ENCODE measurements at regions not wholly inside any gene's neighbourhood (a gene's known extent, or its start where the extent isn't known, plus 50 kb on each side); places are given as distances from the start of the nearest gene placed in this dataset.

GRCh38 chr2:71895320-71896161 is 252.1 kb downstream of the CYP26B1 start:
- no peak overlapping the region for H4K8ac ChIP-seq (ENCODE audit: low read depth, low read length)
- no peak overlapping the region for H3K27ac ChIP-seq (ENCODE audit: low read depth, low read length)
- H4K12ac ChIP-seq (ENCODE audit: low read depth, low read length), result no peak overlapping the region
- H2BK120ac ChIP-seq (ENCODE audit: insufficient read depth, low read length, poor library complexity), result no peak overlapping the region
- no peak overlapping the region for H4K91ac ChIP-seq (ENCODE audit: low read depth, low read length)
- no peaks in the 10 kb centered on the region for H3K9me3 ChIP-seq (ENCODE audit: insufficient read depth, low read depth, low read length)
- no peaks in the 10 kb centered on the region for H3K79me1 ChIP-seq (ENCODE audit: low read length)
- no CpG with 5 or more reads among the region's 10 CpGs for WGBS (ENCODE audit: extremely low coverage, insufficient coverage, insufficient read length)
- H3K27me3 ChIP-seq (ENCODE audit: insufficient read depth, low read length), result no peaks in the 10 kb centered on the region
- H3K4me2 ChIP-seq (ENCODE audit: low read length), result no peak overlapping the region
- H3K18ac ChIP-seq (ENCODE audit: low read length), result no peak overlapping the region
- H2BK5ac ChIP-seq (ENCODE audit: low read depth, low read length, poor library complexity), result no peak overlapping the region
- H3K36me3 ChIP-seq (ENCODE audit: control insufficient read depth in 1 of 2, insufficient read depth in 2 of 2, low read length in 2 of 2), result no peaks in the 10 kb centered on the region
- H2AK5ac ChIP-seq (ENCODE audit: low read length), result no peak overlapping the region
- peaks cover 7 to 10% of the 10 kb centered on the region in 2 experiments for H3K4me1 ChIP-seq (ENCODE audit: control insufficient read depth in 1 of 2, insufficient read depth in 2 of 2, low read length in 2 of 2)
- H3K9ac ChIP-seq (ENCODE audit: low read length), result no peak overlapping the region
- DNase-seq, result peak; percentile 84 to 86
- H3K23ac ChIP-seq (ENCODE audit: low read length), result no peak overlapping the region
- no peak overlapping the region for H3K4ac ChIP-seq (ENCODE audit: low read depth, low read length)
- no peak overlapping the region for H3K14ac ChIP-seq (ENCODE audit: low read length)
- H2AFZ ChIP-seq (ENCODE audit: insufficient read depth, low read length, poor library complexity), result no peak overlapping the region
- H2BK12ac ChIP-seq (ENCODE audit: low read length), result no peak overlapping the region
- no peaks in the 10 kb centered on the region for H3K79me2 ChIP-seq (ENCODE audit: control insufficient read depth, insufficient read depth, low read length, poor library complexity)
- no peak overlapping the region for H3K4me3 ChIP-seq (ENCODE audit: low read depth, low read length)

DNA sequence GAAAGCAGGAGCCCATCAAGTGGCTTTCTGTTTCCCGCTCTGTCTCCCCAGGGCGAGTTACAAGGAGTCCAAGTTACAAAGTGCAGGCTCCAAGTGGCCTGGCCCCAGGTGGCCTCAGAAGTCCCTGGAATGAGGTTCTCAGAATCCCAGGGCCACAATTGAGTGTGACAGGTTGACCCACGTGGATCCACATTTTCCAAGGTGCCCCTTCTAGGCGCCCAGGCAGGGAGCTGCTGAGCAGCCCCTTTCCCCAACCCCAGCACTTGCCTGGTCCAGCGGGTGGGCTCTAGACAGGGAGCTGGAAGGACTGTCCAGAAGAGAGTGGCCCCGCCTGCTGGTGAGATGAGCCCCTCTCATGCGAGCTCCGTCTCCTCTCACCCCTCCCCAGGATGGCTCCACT is 253.4 kb downstream of the CYP26B1 start:
- no peak overlapping the region for H2BK12ac ChIP-seq (ENCODE audit: low read length)

DNA sequence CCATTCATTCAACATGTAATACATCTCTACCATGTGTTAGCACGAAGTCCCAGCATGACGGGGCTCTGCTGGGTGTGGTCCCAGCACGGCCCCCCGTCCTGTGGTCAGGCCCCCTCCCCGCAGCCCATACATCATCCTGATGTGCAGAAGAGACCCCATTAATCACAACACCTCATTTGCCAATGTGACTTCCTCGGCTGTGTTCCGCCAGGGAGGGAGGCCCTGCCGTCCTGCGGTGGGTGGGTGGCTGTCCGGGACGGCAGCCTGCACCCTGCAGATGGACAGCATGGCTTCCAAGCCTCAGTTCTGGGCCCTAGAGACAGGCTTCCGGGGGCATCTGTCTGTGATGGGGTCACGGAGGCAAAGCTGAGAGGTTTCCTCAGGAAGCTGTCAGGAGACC is 254.0 kb downstream of the CYP26B1 start:
- Histone ChIP-seq H3K79me2 (ENCODE audit: control insufficient read depth, insufficient read depth, low read length, poor library complexity) (no peaks in the 10 kb centered on the region), H2BK5ac (ENCODE audit: low read depth, low read length, poor library complexity) (no peak overlapping the region), H3K18ac (ENCODE audit: low read length) (no peak overlapping the region), H3K4me3 (ENCODE audit: low read depth, low read length) (no peak overlapping the region), H3K36me3 (ENCODE audit: control insufficient read depth in 1 of 2, insufficient read depth in 2 of 2, low read length in 2 of 2) (no peaks in the 10 kb centered on the region), H4K91ac (ENCODE audit: low read depth, low read length) (no peak overlapping the region), H3K23ac (ENCODE audit: low read length) (no peak overlapping the region), H3K9ac (ENCODE audit: low read length) (no peak overlapping the region), H3K4me1 (ENCODE audit: control insufficient read depth in 1 of 2, insufficient read depth in 2 of 2, low read length in 2 of 2) (peaks cover 7 to 10% of the 10 kb centered on the region in 2 experiments), H3K79me1 (ENCODE audit: low read length) (no peaks in the 10 kb centered on the region), H2AFZ (ENCODE audit: insufficient read depth, low read length, poor library complexity) (no peak overlapping the region), H2AK5ac (ENCODE audit: low read length) (no peak overlapping the region), H2BK12ac (ENCODE audit: low read length) (no peak overlapping the region), H3K4ac (ENCODE audit: low read depth, low read length) (no peak overlapping the region), H3K4me2 (ENCODE audit: low read length) (no peak overlapping the region), H3K9me3 (ENCODE audit: insufficient read depth, low read depth, low read length) (no peaks in the 10 kb centered on the region), H3K27me3 (ENCODE audit: insufficient read depth, low read length) (no peaks in the 10 kb centered on the region), H3K14ac (ENCODE audit: low read length) (no peak overlapping the region), H3K27ac (ENCODE audit: low read depth, low read length) (no peak overlapping the region), H2BK120ac (ENCODE audit: insufficient read depth, low read length, poor library complexity) (no peak overlapping the region), H4K8ac (ENCODE audit: low read depth, low read length) (no peak overlapping the region), H4K12ac (ENCODE audit: low read depth, low read length) (no peak overlapping the region)
- no peak for DNase-seq
- WGBS (ENCODE audit: extremely low coverage, insufficient coverage, insufficient read length), result no CpG with 5 or more reads among the region's 13 CpGs

More for the DNA sequence above, 253.4 kb downstream of the CYP26B1 start:
- Histone ChIP-seq H3K14ac (ENCODE audit: low read length) (no peak overlapping the region), H3K9me3 (ENCODE audit: insufficient read depth, low read depth, low read length) (no peaks in the 10 kb centered on the region), H3K27me3 (ENCODE audit: insufficient read depth, low read length) (no peaks in the 10 kb centered on the region), H2AK5ac (ENCODE audit: low read length) (no peak overlapping the region), H3K79me1 (ENCODE audit: low read length) (no peaks in the 10 kb centered on the region), H2BK120ac (ENCODE audit: insufficient read depth, low read length, poor library complexity) (no peak overlapping the region), H3K27ac (ENCODE audit: low read depth, low read length) (no peak overlapping the region), H3K18ac (ENCODE audit: low read length) (no peak overlapping the region), H3K4me3 (ENCODE audit: low read depth, low read length) (no peak overlapping the region), H2BK5ac (ENCODE audit: low read depth, low read length, poor library complexity) (no peak overlapping the region), H3K79me2 (ENCODE audit: control insufficient read depth, insufficient read depth, low read length, poor library complexity) (no peaks in the 10 kb centered on the region), H3K23ac (ENCODE audit: low read length) (no peak overlapping the region), H3K36me3 (ENCODE audit: control insufficient read depth in 1 of 2, insufficient read depth in 2 of 2, low read length in 2 of 2) (no peaks in the 10 kb centered on the region), H3K4ac (ENCODE audit: low read depth, low read length) (no peak overlapping the region), H4K91ac (ENCODE audit: low read depth, low read length) (no peak overlapping the region), H2AFZ (ENCODE audit: insufficient read depth, low read length, poor library complexity) (no peak overlapping the region), H3K4me2 (ENCODE audit: low read length) (no peak overlapping the region), H3K9ac (ENCODE audit: low read length) (no peak overlapping the region), H4K8ac (ENCODE audit: low read depth, low read length) (no peak overlapping the region), H4K12ac (ENCODE audit: low read depth, low read length) (no peak overlapping the region), H3K4me1 (ENCODE audit: control insufficient read depth in 1 of 2, insufficient read depth in 2 of 2, low read length in 2 of 2) (peaks cover 7 to 10% of the 10 kb centered on the region in 2 experiments)
- DNase-seq, result no peak
- WGBS (ENCODE audit: extremely low coverage, insufficient coverage, insufficient read length), result no CpG with 5 or more reads among the region's 8 CpGs

DNA sequence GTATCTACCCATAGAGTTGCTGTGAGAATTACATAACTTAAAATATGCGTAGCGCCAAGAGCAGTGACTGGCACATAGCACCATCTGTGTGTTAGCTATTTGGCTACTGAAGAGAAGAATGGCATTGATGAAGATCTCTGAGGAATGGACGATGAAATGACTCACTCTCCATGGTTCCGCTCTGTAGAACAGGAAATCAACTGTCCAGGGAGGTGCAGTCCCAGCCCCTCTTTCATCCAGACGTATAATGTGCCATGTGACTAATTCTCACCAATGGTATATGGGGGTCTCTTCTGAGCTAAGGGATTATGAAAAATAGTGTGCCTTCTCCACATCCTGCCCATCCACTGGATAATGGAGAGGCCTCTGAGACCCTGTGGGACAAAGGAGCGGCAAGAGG is 254.8 kb downstream of the CYP26B1 start:
- Histone ChIP-seq H2AK5ac (ENCODE audit: low read length) (no peak overlapping the region), H3K14ac (ENCODE audit: low read length) (no peak overlapping the region), H3K4me1 (ENCODE audit: control insufficient read depth in 1 of 2, insufficient read depth in 2 of 2, low read length in 2 of 2) (peaks cover 7 to 10% of the 10 kb centered on the region in 2 experiments), H2BK5ac (ENCODE audit: low read depth, low read length, poor library complexity) (no peak overlapping the region), H4K91ac (ENCODE audit: low read depth, low read length) (no peak overlapping the region), H3K79me2 (ENCODE audit: control insufficient read depth, insufficient read depth, low read length, poor library complexity) (no peaks in the 10 kb centered on the region), H3K79me1 (ENCODE audit: low read length) (no peaks in the 10 kb centered on the region), H3K36me3 (ENCODE audit: control insufficient read depth in 1 of 2, insufficient read depth in 2 of 2, low read length in 2 of 2) (no peaks in the 10 kb centered on the region), H2BK12ac (ENCODE audit: low read length) (no peak overlapping the region), H3K4me2 (ENCODE audit: low read length) (no peak overlapping the region), H3K4ac (ENCODE audit: low read depth, low read length) (no peak overlapping the region), H4K8ac (ENCODE audit: low read depth, low read length) (no peak overlapping the region), H3K4me3 (ENCODE audit: low read depth, low read length) (no peak overlapping the region), H3K23ac (ENCODE audit: low read length) (no peak overlapping the region), H4K12ac (ENCODE audit: low read depth, low read length) (no peak overlapping the region), H3K9me3 (ENCODE audit: insufficient read depth, low read depth, low read length) (no peaks in the 10 kb centered on the region), H3K9ac (ENCODE audit: low read length) (no peak overlapping the region), H3K18ac (ENCODE audit: low read length) (no peak overlapping the region), H2BK120ac (ENCODE audit: insufficient read depth, low read length, poor library complexity) (no peak overlapping the region), H3K27ac (ENCODE audit: low read depth, low read length) (no peak overlapping the region), H2AFZ (ENCODE audit: insufficient read depth, low read length, poor library complexity) (no peak overlapping the region), H3K27me3 (ENCODE audit: insufficient read depth, low read length) (no peaks in the 10 kb centered on the region)
- DNase-seq, result no peak
- whole genome bisulfite sequencing (ENCODE audit: extremely low coverage, insufficient coverage, insufficient read length), result no CpG with 5 or more reads among the region's 6 CpGs
